Pons (tissue), 1 donor: ENCODE measurements at regions not wholly inside any gene's neighbourhood (a gene's known extent, or its start where the extent isn't known, plus 50 kb on each side); places are given as distances from the start of the nearest gene placed in this dataset.
"Not testable (repeated sequence)": the region's sequence is repeated elsewhere in the genome, so short reads cannot be mapped to it uniquely, and the experiment has no call there.

Experiments used
- DNase-seq: peaks from one replicate; pipeline ENCODE4 v3.0.0-alpha.2; 2016; ENCODE audit warnings: low spot score

DNA sequence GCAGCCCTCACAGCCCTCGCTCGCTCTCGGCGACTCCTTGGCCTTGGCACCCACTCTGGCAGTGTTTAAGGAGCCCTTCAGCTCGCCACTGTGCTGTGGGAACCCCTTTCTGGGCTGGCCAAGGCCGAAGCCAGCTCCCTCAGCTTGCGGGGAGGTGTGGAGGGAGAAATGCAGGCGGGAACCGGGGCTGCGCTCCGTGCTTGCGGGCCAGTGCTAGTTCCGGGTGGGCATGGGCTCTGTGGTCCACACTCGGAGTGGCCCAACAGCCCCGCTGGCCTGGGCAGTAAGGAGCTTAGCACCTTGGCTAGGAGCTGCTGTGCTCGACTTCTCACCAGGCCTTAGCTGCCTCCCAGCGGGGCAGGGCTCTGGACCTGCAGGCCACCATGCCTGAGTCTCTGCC, 192.6 kb downstream of the COX18 start:
- no peak for DNase-seq

DNA sequence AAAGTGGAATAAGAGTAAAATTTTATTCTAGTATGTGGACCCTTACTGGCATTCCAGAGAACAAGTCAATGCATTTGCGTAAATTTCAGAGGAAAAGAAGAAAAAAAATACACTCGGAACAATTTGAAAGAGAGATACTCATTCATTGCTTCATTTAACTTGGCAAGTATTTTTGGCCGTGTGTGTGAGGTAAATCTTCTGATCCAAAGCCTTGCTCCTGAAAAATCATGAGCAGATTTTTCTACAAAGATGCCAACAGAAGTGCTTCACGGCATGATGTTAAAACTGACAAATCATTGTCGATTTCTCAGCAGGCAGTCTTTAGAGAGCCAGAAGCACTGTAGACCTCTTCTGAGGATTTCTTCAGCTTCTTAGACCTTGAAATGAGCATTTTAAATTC, 194.0 kb downstream of the COX18 start:
- peak; percentile 15 for DNase-seq

DNA sequence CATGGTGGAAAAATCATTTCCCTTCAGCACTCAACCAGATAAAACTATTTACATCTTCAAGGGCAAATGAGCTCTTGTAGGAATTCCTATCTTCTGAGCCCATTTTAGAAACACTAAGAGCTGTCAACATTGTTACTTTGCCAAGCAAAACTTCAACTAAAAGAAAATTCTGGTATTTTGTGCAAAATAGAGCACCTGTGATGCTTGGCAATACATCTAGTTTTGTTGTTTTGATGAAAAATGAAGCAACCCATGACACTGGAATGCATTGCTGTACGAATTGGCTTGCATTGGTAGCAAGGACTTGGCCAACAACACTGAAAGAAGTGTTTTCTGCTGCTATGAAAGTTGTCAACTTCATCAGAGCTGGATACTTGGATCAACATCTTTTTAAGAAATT, 194.4 kb downstream of the COX18 start:
- no peak for DNase-seq

- DNase-seq: no peak
These were observed 204.6 kb downstream of the COX18 start for GRCh38 chr4:72864898-72865297.

GRCh38 chr4:72864277-72864676, 205.2 kb downstream of the COX18 start:
- not testable (repeated sequence) for DNase-seq

GRCh38 chr4:72860766-72861165, 208.8 kb downstream of the COX18 start:
- no peak for DNase-seq

DNA sequence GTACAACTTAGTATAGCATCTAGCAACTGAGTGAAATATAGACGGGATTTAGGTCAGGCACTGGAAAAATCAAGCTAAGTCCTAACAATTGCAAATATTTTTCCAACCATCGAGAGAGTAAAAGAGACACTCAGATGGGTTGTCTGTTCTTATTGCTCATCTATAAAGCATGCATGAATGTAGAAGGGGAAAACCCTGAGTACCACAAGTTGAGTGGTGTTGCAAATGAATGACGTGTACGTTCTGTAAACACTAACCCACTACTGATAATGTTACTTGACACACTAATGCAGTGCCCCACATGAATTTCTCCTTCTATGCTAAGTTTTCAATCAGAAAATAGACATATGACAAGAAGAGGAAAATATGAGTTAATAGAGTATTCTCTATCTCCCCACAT, 211.2 kb downstream of the COX18 start:
- DNase-seq: no peak

DNA sequence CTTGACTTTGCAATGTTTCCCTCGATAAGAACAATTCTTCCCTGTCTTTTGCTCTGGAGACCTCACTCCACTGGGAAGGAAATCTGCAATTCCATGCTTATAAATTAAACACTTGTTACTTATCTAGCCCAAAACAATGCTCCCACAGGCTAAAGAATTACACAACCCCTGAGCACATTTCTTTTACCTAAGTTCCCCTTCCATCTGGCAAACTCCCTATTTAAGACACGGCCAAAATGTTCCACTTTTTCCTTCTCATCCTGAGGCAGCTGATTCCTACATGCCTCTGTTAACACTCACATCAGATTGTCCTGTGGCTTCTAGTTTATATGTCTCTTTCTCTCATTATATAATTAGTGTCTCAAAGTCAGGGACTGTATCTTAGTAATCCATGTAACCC, 211.7 kb downstream of the COX18 start:
- no peak for DNase-seq

- no peak for DNase-seq
These were observed 212.3 kb downstream of the COX18 start for GRCh38 chr4:72857216-72857615.

GRCh38 chr4:72846280-72847111, 223.0 kb downstream of the COX18 start:
- no peak for DNase-seq

DNA sequence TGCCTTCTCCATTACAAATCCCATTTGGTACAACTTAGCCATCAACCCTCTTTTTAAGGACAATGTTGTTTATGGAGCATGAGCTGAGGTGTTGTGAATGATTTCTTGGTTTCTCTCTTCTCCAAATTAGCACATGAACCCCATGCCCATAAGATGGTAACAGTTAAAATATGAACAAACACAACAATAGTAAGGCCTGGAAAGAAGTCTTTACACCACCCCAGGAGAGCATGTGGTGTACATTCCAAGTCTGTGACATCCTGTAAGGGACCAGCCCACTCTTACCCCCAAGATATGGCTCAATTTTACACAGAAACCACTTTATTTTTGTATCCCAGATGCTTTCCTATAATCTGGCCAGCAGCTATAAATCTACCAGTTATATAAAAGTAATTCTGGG, 226.1 kb downstream of the COX18 start:
- no peak for DNase-seq

GRCh38 chr4:72842323-72842722, 227.2 kb downstream of the COX18 start:
- no peak for DNase-seq

DNA sequence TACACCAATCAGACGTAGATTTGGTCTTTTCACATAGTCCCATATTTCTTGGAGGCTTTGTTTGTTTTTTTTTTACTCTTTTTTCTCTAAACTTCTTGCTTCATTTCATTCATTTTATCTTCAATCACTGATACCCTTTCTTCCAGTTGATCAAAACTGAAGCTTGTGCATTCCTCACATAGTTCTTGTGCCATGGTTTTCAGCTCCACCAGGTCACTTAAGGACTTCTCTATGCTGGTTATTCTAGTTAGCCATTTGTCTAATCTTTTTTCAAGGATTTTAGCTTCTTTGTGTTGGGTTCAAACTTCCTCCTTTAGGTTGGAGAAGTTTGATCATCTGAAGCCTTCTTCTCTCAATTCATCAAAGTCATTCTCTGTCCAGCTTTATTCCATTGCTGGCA, 229.3 kb downstream of the COX18 start:
- DNase-seq: not testable (repeated sequence)

GRCh38 chr4:72828864-72829263, 240.7 kb downstream of the COX18 start:
- DNase-seq: no peak

DNA sequence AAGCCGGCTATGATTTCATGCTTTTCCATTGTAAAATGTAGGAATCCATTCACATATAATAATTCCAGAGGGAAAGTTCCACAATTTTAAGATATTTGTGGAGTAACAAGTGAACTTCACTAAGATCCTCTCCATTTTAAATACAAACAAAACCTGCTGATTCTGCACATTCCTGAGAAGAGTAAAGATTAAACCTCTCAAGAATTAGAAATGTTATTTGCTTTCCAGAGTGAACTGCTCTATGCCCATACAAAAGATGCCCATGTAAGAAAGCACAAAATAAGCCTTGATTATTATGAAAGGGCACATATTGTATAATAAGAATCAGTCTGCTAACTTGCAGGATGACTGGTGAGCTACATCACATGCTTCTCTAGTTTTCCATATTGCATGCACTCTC, 241.5 kb downstream of the COX18 start:
- no peak for DNase-seq

- DNase-seq: no peak
These were observed 249.4 kb downstream of the COX18 start for GRCh38 chr4:72820107-72820506.

DNA sequence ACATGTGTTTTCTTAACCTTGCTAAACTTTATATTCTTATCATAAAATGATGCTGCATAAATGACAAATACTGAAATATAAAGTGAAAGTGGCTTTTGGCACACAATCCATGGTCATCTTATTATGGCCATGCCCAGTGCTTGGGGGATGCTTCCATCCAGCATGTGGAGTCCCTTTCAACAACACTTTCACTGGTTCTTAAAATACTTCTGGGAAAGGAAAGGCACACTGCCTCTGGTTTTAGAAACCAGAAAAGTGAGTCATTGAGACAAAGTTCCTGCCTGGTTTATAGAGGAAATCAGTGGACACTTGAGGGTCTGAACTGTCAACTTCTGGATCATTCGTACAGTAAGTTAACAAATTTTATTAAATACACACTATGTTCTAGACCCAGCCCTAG, 248.0 kb upstream of the ADAMTS3 start:
- no peak for DNase-seq

- DNase-seq: no peak
These were observed 245.2 kb upstream of the ADAMTS3 start for GRCh38 chr4:72814241-72814640.

DNA sequence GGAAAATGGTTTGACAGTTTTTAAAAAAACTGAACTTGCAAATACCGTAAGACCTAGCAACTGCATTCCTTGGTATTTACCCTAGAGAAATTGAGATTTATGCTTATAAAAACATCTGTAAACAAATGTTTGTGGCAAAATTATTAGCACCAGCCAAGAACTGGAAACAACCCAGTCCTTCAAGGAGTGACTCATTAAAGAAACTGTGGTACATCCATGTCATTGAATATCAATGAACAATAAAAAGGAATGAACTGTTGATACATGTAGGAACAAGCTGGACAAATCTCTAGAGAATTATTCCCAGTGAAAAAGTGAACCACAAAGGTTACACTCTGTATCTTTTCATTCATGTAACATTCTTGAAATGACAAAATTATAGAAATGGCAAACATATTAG, 240.2 kb upstream of the ADAMTS3 start:
- DNase-seq: no peak

DNA sequence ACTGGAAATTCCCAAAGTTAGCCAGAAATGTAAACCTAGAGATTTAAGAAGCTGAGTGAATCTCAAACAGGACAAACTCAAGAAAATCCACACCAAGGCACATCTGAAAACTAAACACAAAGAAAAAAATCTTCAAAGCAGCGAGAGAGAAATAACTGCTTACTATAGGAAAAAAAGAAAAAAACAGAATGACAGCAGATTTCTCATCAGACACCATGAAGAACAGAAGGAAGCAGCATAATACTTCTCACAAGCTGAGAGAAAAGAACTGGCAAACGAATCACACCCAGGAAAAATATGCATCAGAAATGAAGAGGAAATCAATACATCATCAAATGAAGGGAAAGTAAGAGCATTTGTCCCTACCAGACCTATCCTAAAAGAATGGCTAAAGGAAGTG, 236.3 kb upstream of the ADAMTS3 start:
- DNase-seq: no peak

DNA sequence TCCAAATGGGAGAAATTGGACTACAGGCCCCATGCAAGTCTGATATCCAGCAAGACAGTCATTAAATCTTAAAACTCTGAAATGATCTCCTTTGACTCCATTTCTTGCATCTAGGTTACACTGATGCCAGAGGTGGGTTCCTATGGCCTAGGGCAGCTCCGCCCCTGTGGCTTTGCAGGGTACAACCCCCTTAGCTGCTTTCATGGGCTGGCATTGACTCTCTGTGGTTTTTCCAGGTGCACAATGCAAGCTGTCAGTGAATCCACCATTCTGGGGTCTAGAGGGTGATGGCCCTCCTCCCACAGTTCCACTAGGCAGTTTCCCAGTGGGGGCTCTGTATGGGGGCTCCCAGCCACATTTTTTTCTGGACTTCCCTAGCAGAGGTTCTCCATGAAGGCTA, 228.5 kb upstream of the ADAMTS3 start:
- DNase-seq: no peak

DNA sequence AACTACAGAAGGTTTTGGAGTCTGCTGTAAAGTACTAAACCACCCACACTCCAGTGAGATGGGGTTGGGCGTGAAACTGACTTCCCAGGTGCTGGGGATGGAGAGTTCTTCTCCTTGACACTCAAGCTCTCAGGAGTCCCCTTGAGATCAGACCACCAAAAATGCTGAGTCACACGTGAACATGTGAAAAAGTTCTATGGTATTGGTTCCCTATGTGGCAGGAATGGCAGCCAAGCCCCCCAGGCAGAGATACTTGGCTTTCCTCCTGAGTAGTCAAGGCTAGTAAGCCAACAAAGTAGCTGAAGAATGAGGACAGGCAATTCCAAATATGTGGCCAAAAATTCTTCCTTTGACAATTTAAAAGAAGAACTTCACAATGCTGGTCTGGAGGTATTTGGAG, 222.0 kb upstream of the ADAMTS3 start:
- DNase-seq: no peak

DNA sequence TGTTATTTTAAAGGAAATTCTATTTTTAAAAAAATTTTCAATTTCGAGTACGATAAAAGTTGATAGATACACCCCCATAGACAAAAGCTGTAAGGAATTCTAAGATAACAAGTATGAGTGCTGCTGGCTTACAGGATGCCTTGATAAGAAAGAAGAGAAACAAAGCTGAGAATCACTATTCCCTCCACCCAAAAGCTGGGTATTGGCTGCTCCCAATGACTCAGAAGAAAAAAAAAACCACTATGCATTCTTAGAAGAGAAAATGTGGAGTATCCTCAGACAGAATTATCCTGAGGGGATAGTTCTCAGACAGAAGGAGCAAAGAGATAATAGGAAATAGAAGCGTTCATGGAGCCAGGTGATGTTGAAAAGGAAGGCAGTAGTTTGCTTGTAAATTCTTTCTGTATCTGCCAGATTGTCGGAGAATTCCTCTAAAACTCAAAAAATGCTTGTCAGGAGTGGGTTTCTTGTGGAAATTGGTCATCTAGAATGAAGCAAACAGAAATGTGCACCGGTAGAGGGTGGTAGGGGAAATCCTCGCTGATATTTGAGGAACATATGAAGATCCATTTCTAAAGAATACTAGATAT, 217.5 kb upstream of the ADAMTS3 start:
- DNase-seq: no peak

DNA sequence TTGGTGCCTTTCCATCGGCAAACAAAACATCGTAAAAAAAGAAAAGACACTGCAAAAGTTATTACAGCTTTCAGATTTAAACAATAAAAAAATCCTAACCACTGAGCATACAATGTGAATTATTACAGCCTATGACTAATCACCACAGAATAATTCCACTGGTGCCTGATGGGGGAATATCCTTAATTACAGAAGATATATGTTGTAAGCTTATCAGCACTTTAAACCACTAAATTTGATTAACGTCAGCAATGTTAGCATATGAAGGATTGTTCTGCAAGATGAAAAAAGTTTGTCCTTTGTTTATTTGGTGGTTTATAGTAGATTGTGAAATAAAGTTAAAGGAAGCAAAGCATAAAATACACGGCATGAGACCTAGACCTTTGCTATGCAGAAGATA, 210.2 kb upstream of the ADAMTS3 start:
- DNase-seq: no peak
